Endothelial cell of umbilical vein (primary cell): ENCODE measurements at regions not wholly inside any gene's neighbourhood (a gene's known extent, or its start where the extent isn't known, plus 50 kb on each side); places are given as distances from the start of the nearest gene placed in this dataset.

Experiments
- BruUV-seq: library from RNA; stranded (reverse); fragments of 400-500 nt; replicated peaks from 2 replicates; lab custom pipeline; 2021; lab: Mats Ljungman, UMichigan
- CTCF ChIA-PET: fragments of 300-600, 350-600 bp; sonication (Branson Sonifier 250); formaldehyde crosslinking; loops from one replicate; lab custom pipeline; 2021; ENCODE audit warnings: antibody characterized with exemption, inconsistent platforms; lab: Charles Lee
- POLR2A ChIA-PET: fragments of 300-600, 350-600 bp; sonication (Branson Sonifier 250); formaldehyde crosslinking; loops from one replicate; lab custom pipeline; 2021; ENCODE audit warnings: antibody characterized with exemption, inconsistent platforms; lab: Charles Lee
- DNase-seq: peaks from one replicate; pipeline ENCODE4 v3.0.0-alpha.2; 2011; ENCODE audit warnings: low read depth, low spot score
- FAIRE-seq: peaks from 2 replicates; lab custom pipeline; 2011; peaks lifted over from hg19 to GRCh38; lab: Jason Lieb, UNC
- H2AFZ ChIP-seq: 2 replicates; pipeline ENCODE4 v1.6.0; 2012; ENCODE audit warnings: low read depth, low read length, control low read depth, inconsistent platforms
- H3K27ac ChIP-seq: 2 replicates; pipeline ENCODE4 v1.5.1; 2011; ENCODE audit warnings: low read depth, mild to moderate bottlenecking, control low read depth, low read length, moderate library complexity; ENCODE audit not compliant: insufficient read depth
- H3K27me3 ChIP-seq, 2 experiments: 2 replicates each; pipeline versions ENCODE4 v1.6.0 to v1.6.1; 2011; ENCODE audit warnings: low read length in 2 of 2, mixed read lengths in 1 of 2; ENCODE audit not compliant: control insufficient read depth in 2 of 2, insufficient read depth in 2 of 2
- H3K36me3 ChIP-seq, 2 experiments: 2 replicates in 1 of 2; 3 replicates in 1 of 2; pipeline ENCODE4 v1.5.1; 2011; ENCODE audit warnings: low read length in 2 of 2, mild to moderate bottlenecking in 1 of 2, moderate library complexity in 1 of 2; ENCODE audit not compliant: control insufficient read depth in 2 of 2, insufficient read depth in 2 of 2; ENCODE audit errors: extremely low read depth in 1 of 2
- H3K4me1 ChIP-seq: 3 replicates; pipeline ENCODE4 v1.5.1; 2011; ENCODE audit warnings: mild to moderate bottlenecking, low read length; ENCODE audit not compliant: control insufficient read depth, insufficient read depth; ENCODE audit errors: extremely low read depth
- H3K4me2 ChIP-seq: 2 replicates; pipeline ENCODE4 v1.6.1; 2011; ENCODE audit warnings: low read length, control low read depth, mixed read lengths; ENCODE audit not compliant: insufficient read depth
- H3K4me3 ChIP-seq, 3 experiments: fragments of 200-600 bp in 1 of 3; sonication (generic), shearing (Covaris generic) in 1 of 3; replicated peaks in 1 of 3; 2 replicates each; pipeline ENCODE4 v1.5.1; 2011 to 2016; ENCODE audit warnings: control low read depth in 3 of 3, low read length in 3 of 3, mild to moderate bottlenecking in 2 of 3, inconsistent platforms in 1 of 3, low read depth in 1 of 3, moderate library complexity in 1 of 3; ENCODE audit not compliant: insufficient read depth in 1 of 3
- H3K79me2 ChIP-seq: 2 replicates; pipeline ENCODE4 v1.6.0; 2012; ENCODE audit warnings: low read length, inconsistent platforms; ENCODE audit not compliant: control insufficient read depth, insufficient read depth
- H3K9ac ChIP-seq: replicated peaks from 2 replicates; pipeline ENCODE3; 2011; ENCODE audit warnings: low read length, control low read depth; ENCODE audit not compliant: insufficient read depth; ENCODE audit errors: extremely low read depth
- H3K9me1 ChIP-seq: replicated peaks from 3 replicates; pipeline ENCODE4 v1.6.0; 2011; ENCODE audit warnings: mild to moderate bottlenecking, low read length; ENCODE audit not compliant: control insufficient read depth, insufficient read depth; ENCODE audit errors: extremely low read depth
- H3K9me3 ChIP-seq: replicated peaks from 2 replicates; pipeline ENCODE4 v1.5.1; 2012; ENCODE audit warnings: low read length, inconsistent platforms; ENCODE audit not compliant: control insufficient read depth, insufficient read depth
- H4K20me1 ChIP-seq: replicated peaks from 2 replicates; pipeline ENCODE3; 2011; ENCODE audit warnings: mild to moderate bottlenecking, low read length; ENCODE audit not compliant: control insufficient read depth, insufficient read depth; ENCODE audit errors: extremely low read depth
- CTCF ChIP-seq, 2 donors: IDR thresholded peaks; 1 replicate in 1 of 2; 2 replicates in 1 of 2; pipeline ENCODE4 v1.5.1; 2011; ENCODE audit warnings: low read length in 2 of 2, mild to moderate bottlenecking in 2 of 2, moderate library complexity in 2 of 2, control low read depth in 1 of 2, inconsistent platforms in 1 of 2, low read depth in 1 of 2; ENCODE audit not compliant: insufficient read depth in 1 of 2; ENCODE audit errors: extremely low read depth in 1 of 2
- FOS ChIP-seq: IDR thresholded peaks from 2 replicates; pipeline ENCODE4 v1.6.1; 2011; ENCODE audit warnings: mild to moderate bottlenecking, low read length, moderate library complexity, borderline replicate concordance; ENCODE audit not compliant: insufficient read depth
- GATA2 ChIP-seq: IDR thresholded peaks from 2 replicates; pipeline ENCODE4 v1.7.0; 2011; ENCODE audit warnings: low read depth, mild to moderate bottlenecking, moderate library complexity, mixed read lengths, low read length; ENCODE audit not compliant: insufficient read length, insufficient read depth
- JUN ChIP-seq: IDR thresholded peaks from 2 replicates; pipeline ENCODE4 v1.6.1; 2011; ENCODE audit warnings: borderline replicate concordance, low read depth; ENCODE audit not compliant: insufficient read length, insufficient read depth
- POLR2A ChIP-seq: IDR thresholded peaks from 2 replicates; pipeline ENCODE4 v1.6.1; 2012; ENCODE audit warnings: low read depth, mild to moderate bottlenecking, control low read depth, low read length
- POLR2AphosphoS5 ChIP-seq: IDR thresholded peaks from 2 replicates; pipeline ENCODE4 v1.6.1; 2012; ENCODE audit warnings: low read depth, mild to moderate bottlenecking, control low read depth, low read length, moderate library complexity; ENCODE audit not compliant: insufficient read depth
- dilution Hi-C: fragments of 300-500 bp; cut with MboI; formaldehyde crosslinking; loops from one replicate; pipeline ENCODE4 v1.15.0; 2019; ENCODE audit warnings: low sequenced_read_pairs; ENCODE audit not compliant: extremely low pct_ligation_motif_present
- intact Hi-C: fragments of 100-400 bp; cut with micrococcal nuclease; formaldehyde crosslinking; loops from one replicate; pipeline ENCODE4 v1.10.0; 2022
- TF ChIP-seq, protein P1 (sequence below): IDR thresholded peaks from 2 replicates; pipeline ENCODE4 v1.6.1; 2011; ENCODE audit not compliant: insufficient read depth, insufficient read length

DNA sequence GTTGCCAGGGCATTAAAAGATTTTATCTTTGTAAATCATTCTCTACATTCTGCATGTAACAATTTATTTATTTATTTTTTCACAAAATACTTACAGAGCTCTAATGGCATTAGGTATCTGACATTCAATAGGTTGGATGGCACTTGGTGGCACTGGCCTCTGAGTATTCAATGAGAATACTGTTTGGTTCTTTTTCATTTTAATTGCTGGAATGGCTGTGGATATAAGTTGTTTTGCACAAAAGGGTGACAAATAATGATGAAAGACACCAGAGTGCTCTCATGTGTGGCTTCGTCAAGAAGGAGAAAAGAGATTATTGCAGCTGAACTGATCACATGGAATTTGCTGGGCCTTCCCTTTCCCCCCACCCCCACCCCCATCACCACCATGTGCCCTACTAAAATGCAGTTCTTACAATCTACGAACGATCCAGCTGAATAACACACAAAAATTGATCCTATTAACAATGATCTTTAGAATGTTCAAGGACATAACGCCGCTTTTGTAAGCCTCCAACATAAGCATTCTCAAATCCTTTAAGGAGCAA, 195.2 kb upstream of the POU3F2 start:
- no TSS peak for BruUV-seq
- ChIA-PET POLR2A (no interaction called here), CTCF (no interaction called here)
- H4K20me1 ChIP-seq = no peaks in the 10 kb centered on the region
- H3K9ac ChIP-seq = no peak overlapping the region
- no peak for FAIRE-seq
- H3K36me3 ChIP-seq = no peaks in the 10 kb centered on the region
- no peak for DNase-seq
- H3K4me2 ChIP-seq = no peak overlapping the region
- dilution Hi-C loops = no loop called here
- no peaks in the 10 kb centered on the region for H3K4me1 ChIP-seq
- no peaks in the 10 kb centered on the region for H3K79me2 ChIP-seq
- no peak overlapping the region for H3K27ac ChIP-seq
- H3K9me3 ChIP-seq = no peaks in the 10 kb centered on the region
- H2AFZ ChIP-seq = no peak overlapping the region
- intact Hi-C loops = no loop called here
- H3K4me3 ChIP-seq = no peak overlapping the region
- no peaks in the 10 kb centered on the region for H3K9me1 ChIP-seq
- no peaks in the 10 kb centered on the region for H3K27me3 ChIP-seq
- TF ChIP-seq GATA2 (no peak), FOS (no peak), POLR2A (no peak), POLR2AphosphoS5 (no peak), JUN (no peak)
- TF ChIP-seq, protein P1, sequence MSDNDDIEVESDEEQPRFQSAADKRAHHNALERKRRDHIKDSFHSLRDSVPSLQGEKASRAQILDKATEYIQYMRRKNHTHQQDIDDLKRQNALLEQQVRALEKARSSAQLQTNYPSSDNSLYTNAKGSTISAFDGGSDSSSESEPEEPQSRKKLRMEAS = no peak

GRCh38 chr6:98640366-98640765, 194.0 kb upstream of the POU3F2 start:
- BruUV-seq = no TSS peak
- Histone ChIP-seq H3K9ac (no peak overlapping the region), H3K9me1 (no peaks in the 10 kb centered on the region), H3K36me3 (no peaks in the 10 kb centered on the region), H3K4me2 (no peak overlapping the region), H4K20me1 (no peaks in the 10 kb centered on the region), H3K4me1 (no peaks in the 10 kb centered on the region), H3K27me3 (no peaks in the 10 kb centered on the region), H3K27ac (no peak overlapping the region), H2AFZ (no peak overlapping the region), H3K4me3 (no peak overlapping the region), H3K79me2 (no peaks in the 10 kb centered on the region), H3K9me3 (no peaks in the 10 kb centered on the region)
- ChIA-PET CTCF (no interaction called here), POLR2A (no interaction called here)
- DNase-seq (no peak), FAIRE-seq (no peak)
- TF ChIP-seq CTCF (IDR thresholded peaks at IDR 0.05; ENCODE audit: extremely low read depth in 1 of 2, insufficient read depth in 1 of 2, low read depth in 1 of 2, low read length in 2 of 2) (no peak), FOS (no peak)
- dilution Hi-C loops = no loop called here
- intact Hi-C loops = no loop called here
